RWPE1 (cell line): ENCODE measurements at regions not wholly inside any gene's neighbourhood (a gene's known extent, or its start where the extent isn't known, plus 50 kb on each side); places are given as distances from the start of the nearest gene placed in this dataset.

Source experiments
- CTCF ChIA-PET: fragments of 350-600 bp; sonication (Branson Sonifier 250); formaldehyde crosslinking; extraction: SDS; loops from one replicate; lab custom pipeline; 2021; lab: Yijun Ruan, JAX
- POLR2A ChIA-PET: fragments of 400-600 bp; formaldehyde crosslinking; extraction: SDS; loops from one replicate; lab custom pipeline; 2020; ENCODE audit warnings: antibody characterized with exemption; ENCODE audit not compliant: low non-redundant PET; lab: Yijun Ruan, JAX
- DNase-seq: peaks from one replicate; pipeline ENCODE4 v3.0.0; 2012; ENCODE audit warnings: low spot score
- H3K27ac ChIP-seq: fragments of 450-650 bp; 2 replicates; pipeline ENCODE4 v1.5.1; 2017
- TF ChIP-seq, protein P1 (sequence below): fragments of 450-650 bp; conservative IDR thresholded peaks from 2 replicates; pipeline ENCODE4 v1.5.1; 2017; ENCODE audit warnings: low read depth, mild to moderate bottlenecking

- DNase-seq = no peak
- ChIA-PET POLR2A (no interaction called here), CTCF (no interaction called here)
- no peak overlapping the region for H3K27ac ChIP-seq
- TF ChIP-seq, protein P1, sequence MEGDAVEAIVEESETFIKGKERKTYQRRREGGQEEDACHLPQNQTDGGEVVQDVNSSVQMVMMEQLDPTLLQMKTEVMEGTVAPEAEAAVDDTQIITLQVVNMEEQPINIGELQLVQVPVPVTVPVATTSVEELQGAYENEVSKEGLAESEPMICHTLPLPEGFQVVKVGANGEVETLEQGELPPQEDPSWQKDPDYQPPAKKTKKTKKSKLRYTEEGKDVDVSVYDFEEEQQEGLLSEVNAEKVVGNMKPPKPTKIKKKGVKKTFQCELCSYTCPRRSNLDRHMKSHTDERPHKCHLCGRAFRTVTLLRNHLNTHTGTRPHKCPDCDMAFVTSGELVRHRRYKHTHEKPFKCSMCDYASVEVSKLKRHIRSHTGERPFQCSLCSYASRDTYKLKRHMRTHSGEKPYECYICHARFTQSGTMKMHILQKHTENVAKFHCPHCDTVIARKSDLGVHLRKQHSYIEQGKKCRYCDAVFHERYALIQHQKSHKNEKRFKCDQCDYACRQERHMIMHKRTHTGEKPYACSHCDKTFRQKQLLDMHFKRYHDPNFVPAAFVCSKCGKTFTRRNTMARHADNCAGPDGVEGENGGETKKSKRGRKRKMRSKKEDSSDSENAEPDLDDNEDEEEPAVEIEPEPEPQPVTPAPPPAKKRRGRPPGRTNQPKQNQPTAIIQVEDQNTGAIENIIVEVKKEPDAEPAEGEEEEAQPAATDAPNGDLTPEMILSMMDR = no peak
Observed at GRCh38 chrX:14377427-14377826, 151.9 kb upstream of the GLRA2 start.

DNA sequence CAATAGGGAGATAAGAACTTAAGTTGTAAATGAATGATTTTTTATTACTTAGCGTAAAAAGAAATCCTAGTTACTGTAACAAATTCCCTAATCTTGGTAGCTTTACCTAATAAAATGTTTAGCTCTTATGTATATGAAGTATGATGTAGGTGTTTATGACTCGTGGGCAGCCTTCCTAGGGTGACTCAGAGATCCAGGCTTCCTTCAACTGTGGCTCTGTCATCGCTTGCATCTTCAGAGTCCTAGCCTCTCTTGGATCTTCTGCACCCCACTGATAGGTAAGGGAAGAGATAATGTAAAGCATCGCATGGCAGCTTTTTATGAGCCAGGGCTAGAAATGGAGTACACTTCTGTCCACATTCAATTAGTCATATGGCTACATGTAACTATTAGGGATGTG, 165.6 kb upstream of the GLRA2 start:
- no peak overlapping the region for H3K27ac ChIP-seq
- DNase-seq = no peak
- TF ChIP-seq, protein P1 = no peak
- ChIA-PET CTCF (no interaction called here), POLR2A (no interaction called here)

DNA sequence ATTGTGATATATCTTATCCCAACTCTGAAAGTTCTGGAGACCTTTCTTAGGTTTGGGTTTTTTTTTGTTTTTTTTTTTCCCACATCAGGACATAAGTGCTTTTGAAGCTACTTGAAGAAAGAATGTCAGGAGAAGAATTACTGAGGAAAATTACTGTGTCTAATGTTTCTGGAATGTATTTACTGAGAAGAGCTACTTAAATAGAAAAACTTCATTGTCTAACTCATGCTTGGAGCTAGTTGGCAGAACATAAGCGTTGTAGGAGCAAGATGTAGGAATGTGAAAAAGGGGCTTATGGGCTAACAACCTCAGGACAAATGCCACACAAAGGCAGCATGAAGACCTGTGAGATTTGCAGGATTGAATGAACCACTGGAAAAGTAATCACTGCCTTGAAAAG, 166.6 kb upstream of the GLRA2 start:
- ChIA-PET CTCF (no interaction called here), POLR2A (no interaction called here)
- no peak for DNase-seq
- H3K27ac ChIP-seq = no peak overlapping the region
- TF ChIP-seq, protein P1 = no peak

- TF ChIP-seq, protein P1 = no peak
- POLR2A ChIA-PET = no interaction called here
- H3K27ac ChIP-seq = no peak overlapping the region
- no peak for DNase-seq
- CTCF ChIA-PET = no interaction called here
Observed at GRCh38 chrX:14361435-14361834, 167.9 kb upstream of the GLRA2 start.

GRCh38 chrX:14359727-14360126, 169.6 kb upstream of the GLRA2 start:
- TF ChIP-seq, protein P1 = no peak
- no peak overlapping the region for H3K27ac ChIP-seq
- DNase-seq = no peak
- POLR2A ChIA-PET = no interaction called here
- CTCF ChIA-PET = no interaction called here

DNA sequence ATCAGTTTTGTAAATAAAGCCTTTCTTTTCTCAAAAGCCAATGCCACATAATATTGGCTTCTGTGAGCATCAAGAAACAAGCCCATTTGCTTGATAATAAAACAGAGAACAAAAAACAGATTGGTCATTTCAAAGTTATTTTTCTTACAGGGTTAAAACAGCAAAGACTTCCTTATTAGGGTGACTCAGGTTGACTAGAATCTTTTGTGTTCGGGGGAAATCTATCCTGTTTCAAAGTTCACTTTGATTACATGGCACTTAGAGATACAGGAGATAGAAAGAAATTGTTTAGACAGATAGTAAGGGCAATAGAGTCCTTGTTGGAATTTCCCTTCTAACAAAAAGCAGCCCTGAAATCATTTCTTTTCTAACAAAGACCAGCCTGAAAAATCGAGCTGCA, 170.0 kb upstream of the GLRA2 start:
- ChIA-PET CTCF (no interaction called here), POLR2A (no interaction called here)
- no peak for DNase-seq
- TF ChIP-seq, protein P1 = no peak
- no peak overlapping the region for H3K27ac ChIP-seq

DNA sequence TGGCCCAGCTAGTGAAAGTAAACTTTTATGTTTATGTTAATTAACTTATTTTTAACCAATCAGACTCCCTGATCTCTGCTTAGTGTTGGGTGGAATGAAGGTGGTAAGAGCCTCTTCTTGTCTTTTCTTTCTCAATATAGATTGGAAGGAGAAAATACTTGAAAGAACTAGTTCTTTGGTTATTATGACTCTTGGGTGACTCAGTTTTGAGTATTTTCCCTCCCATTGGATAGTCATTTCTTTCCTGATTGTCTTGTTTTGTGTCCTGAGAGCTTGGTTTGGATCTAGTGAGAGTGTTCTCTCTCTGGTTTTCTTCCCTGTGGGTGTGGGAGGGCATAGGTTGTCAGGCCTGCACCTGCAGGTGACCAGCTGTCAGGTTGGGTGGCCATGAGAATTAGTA, 172.0 kb upstream of the GLRA2 start:
- TF ChIP-seq, protein P1 = no peak
- DNase-seq = peak; percentile 3
- CTCF ChIA-PET = no interaction called here
- H3K27ac ChIP-seq = no peak overlapping the region
- POLR2A ChIA-PET = no interaction called here
